Suprapubic skin (tissue), 4 donors: ENCODE measurements at regions not wholly inside any gene's neighbourhood (a gene's known extent, or its start where the extent isn't known, plus 50 kb on each side); places are given as distances from the start of the nearest gene placed in this dataset.

Source experiments
- DNase-seq, 2 donors: peaks; one replicate each; pipeline ENCODE4 v3.0.0-alpha.2; 2019; ENCODE audit warnings: low spot score in 2 of 2
- H3K27ac ChIP-seq: fragments of 200-600 bp; sonication (generic); one replicate; pipeline ENCODE4 v1.5.1; 2019
- H3K27me3 ChIP-seq: fragments of 200-600 bp; sonication (generic); one replicate; pipeline ENCODE4 v1.5.1; 2019
- H3K36me3 ChIP-seq: fragments of 200-600 bp; sonication (generic); one replicate; pipeline ENCODE4 v1.5.1; 2019
- H3K4me1 ChIP-seq: fragments of 200-600 bp; sonication (generic); one replicate; pipeline ENCODE4 v1.5.1; 2019
- H3K4me3 ChIP-seq: fragments of 200-600 bp; sonication (generic); one replicate; pipeline ENCODE4 v1.5.1; 2019; ENCODE audit warnings: mild to moderate bottlenecking
- H3K9me3 ChIP-seq: fragments of 200-600 bp; sonication (generic); one replicate; pipeline ENCODE4 v1.5.1; 2019
- CTCF ChIP-seq, 2 donors: fragments of 200-600 bp in 1 of 2; fragments of 450-650 bp in 1 of 2; sonication (generic) in 1 of 2; IDR thresholded peaks; one replicate each; pipeline ENCODE4 v1.5.1; 2016 to 2019; ENCODE audit warnings: antibody characterized with exemption in 2 of 2, mild to moderate bottlenecking in 1 of 2, moderate library complexity in 1 of 2
- EP300 ChIP-seq: sonication (generic); formaldehyde crosslinking; IDR thresholded peaks from one replicate; pipeline ENCODE4 v1.6.1; 2017; ENCODE audit warnings: antibody characterized with exemption
- POLR2A ChIP-seq, 2 donors: fragments of 450-650 bp; IDR thresholded peaks; one replicate each; pipeline ENCODE4 v1.6.1; 2017; ENCODE audit warnings: antibody characterized with exemption in 2 of 2, mild to moderate bottlenecking in 2 of 2, moderate library complexity in 2 of 2
- POLR2AphosphoS5 ChIP-seq, 3 donors: sonication (generic); formaldehyde crosslinking; IDR thresholded peaks; one replicate each; pipeline ENCODE4 v1.6.1; 2017; ENCODE audit warnings: antibody characterized with exemption in 3 of 3
- WGBS: methylation state at CpG from one replicate; pipeline ENCODE4 v1.1.5; 2018; 5-methylcytosine and 5-hydroxymethylcytosine counted together

- no peaks in the 10 kb centered on the region for H3K4me1 ChIP-seq
- no peaks in the 10 kb centered on the region for H3K36me3 ChIP-seq
- no peak overlapping the region for H3K27ac ChIP-seq
- no peaks in the 10 kb centered on the region for H3K27me3 ChIP-seq
- DNase-seq, result no peak
- 80% methylated on average over 6 of the region's 6 CpGs for WGBS
- TF ChIP-seq EP300 (no peak), POLR2A (IDR thresholded peaks at IDR 0.05) (no peak), POLR2AphosphoS5 (IDR thresholded peaks at IDR 0.05) (no peak), CTCF (IDR thresholded peaks at IDR 0.05) (no peak)
- H3K9me3 ChIP-seq, result no peaks in the 10 kb centered on the region
- no peak overlapping the region for H3K4me3 ChIP-seq
Observed at GRCh38 chr2:15761056-15761455, 169.4 kb downstream of the DDX1 start.

GRCh38 chr2:15761910-15762309 lies 170.2 kb downstream of the DDX1 start:
- Histone ChIP-seq H3K36me3 (no peaks in the 10 kb centered on the region), H3K9me3 (no peaks in the 10 kb centered on the region), H3K4me1 (no peaks in the 10 kb centered on the region), H3K27me3 (no peaks in the 10 kb centered on the region), H3K4me3 (no peak overlapping the region), H3K27ac (no peak overlapping the region)
- TF ChIP-seq CTCF (IDR thresholded peaks at IDR 0.05) (no peak), POLR2AphosphoS5 (IDR thresholded peaks at IDR 0.05) (no peak), POLR2A (IDR thresholded peaks at IDR 0.05) (no peak), EP300 (no peak)
- DNase-seq, result no peak
- 92% methylated on average over 3 of the region's 3 CpGs for WGBS

GRCh38 chr2:15762449-15762848 lies 170.8 kb downstream of the DDX1 start:
- 86% methylated on average over 3 of the region's 3 CpGs for WGBS
- Histone ChIP-seq H3K36me3 (no peaks in the 10 kb centered on the region), H3K4me3 (no peak overlapping the region), H3K27ac (no peak overlapping the region), H3K27me3 (no peaks in the 10 kb centered on the region), H3K9me3 (no peaks in the 10 kb centered on the region), H3K4me1 (no peaks in the 10 kb centered on the region)
- TF ChIP-seq CTCF (IDR thresholded peaks at IDR 0.05) (no peak), POLR2A (IDR thresholded peaks at IDR 0.05) (no peak), EP300 (no peak), POLR2AphosphoS5 (IDR thresholded peaks at IDR 0.05) (no peak)
- DNase-seq, result no peak

GRCh38 chr2:15763106-15763821 lies 171.6 kb downstream of the DDX1 start:
- no peaks in the 10 kb centered on the region for H3K4me1 ChIP-seq
- TF ChIP-seq CTCF (IDR thresholded peaks at IDR 0.05), result no peak
- no peak for TF ChIP-seq EP300
- no peak for TF ChIP-seq POLR2AphosphoS5 (IDR thresholded peaks at IDR 0.05)
- TF ChIP-seq POLR2A (IDR thresholded peaks at IDR 0.05), result no peak
- no peak for DNase-seq
- no peak overlapping the region for H3K27ac ChIP-seq
- no peak overlapping the region for H3K4me3 ChIP-seq
- no peaks in the 10 kb centered on the region for H3K9me3 ChIP-seq
- H3K27me3 ChIP-seq, result no peaks in the 10 kb centered on the region
- H3K36me3 ChIP-seq, result no peaks in the 10 kb centered on the region
- WGBS, result 86% methylated on average over 11 of the region's 19 CpGs

GRCh38 chr2:15763822-15764682 lies 172.4 kb downstream of the DDX1 start:
- Histone ChIP-seq H3K36me3 (no peaks in the 10 kb centered on the region), H3K4me3 (no peak overlapping the region), H3K27ac (no peak overlapping the region), H3K9me3 (no peaks in the 10 kb centered on the region), H3K27me3 (no peaks in the 10 kb centered on the region), H3K4me1 (no peaks in the 10 kb centered on the region)
- DNase-seq, result no peak
- TF ChIP-seq POLR2AphosphoS5 (IDR thresholded peaks at IDR 0.05) (no peak), POLR2A (IDR thresholded peaks at IDR 0.05) (no peak), CTCF (IDR thresholded peaks at IDR 0.05) (no peak), EP300 (no peak)
- 92% methylated on average over 14 of the region's 14 CpGs for WGBS
